Stimulated activated CD4-positive, alpha-beta T cell treated with anti-CD3 and anti-CD28 coated beads, Interleukin-15, amount 100 ng/mL, for 48 hours (primary cell): ENCODE measurements at regions not wholly inside any gene's neighbourhood (a gene's known extent, or its start where the extent isn't known, plus 50 kb on each side); places are given as distances from the start of the nearest gene placed in this dataset.
"Not testable (repeated sequence)": the region's sequence is repeated elsewhere in the genome, so short reads cannot be mapped to it uniquely, and the experiment has no call there.

Experiments used
- DNase-seq, 2 donors: peaks; one replicate each; pipeline ENCODE4 v3.0.0-alpha.2; 2020; ENCODE audit warnings: low read depth in 2 of 2

- DNase-seq: no peak
These were observed 634.9 kb downstream of the FSCB start for GRCh38 chr14:43872222-43872621.

GRCh38 chr14:43858981-43859380 lies 648.1 kb downstream of the FSCB start:
- no peak for DNase-seq

GRCh38 chr14:43855556-43855955 lies 651.5 kb downstream of the FSCB start:
- no peak for DNase-seq

- DNase-seq: no peak
These were observed 653.5 kb downstream of the FSCB start for GRCh38 chr14:43853541-43853940.

GRCh38 chr14:43803076-43803689 lies 703.9 kb downstream of the FSCB start:
- DNase-seq: no peak

- no peak for DNase-seq
These were observed 711.4 kb downstream of the FSCB start for GRCh38 chr14:43795600-43796228.

GRCh38 chr14:43793579-43793978 lies 713.5 kb downstream of the FSCB start:
- DNase-seq: no peak

GRCh38 chr14:43792980-43793379 lies 714.1 kb downstream of the FSCB start:
- DNase-seq: no peak

GRCh38 chr14:43790681-43791080 lies 716.4 kb downstream of the FSCB start:
- DNase-seq: no peak

- DNase-seq: no peak
These were observed 717.6 kb downstream of the FSCB start for GRCh38 chr14:43789458-43789857.

GRCh38 chr14:43786066-43786762 lies 720.9 kb downstream of the FSCB start:
- no peak for DNase-seq

- DNase-seq: not testable (repeated sequence)
These were observed 722.7 kb downstream of the FSCB start for GRCh38 chr14:43784432-43784831.

- DNase-seq: no peak
These were observed 728.0 kb downstream of the FSCB start for GRCh38 chr14:43778937-43779639.

- DNase-seq: no peak
These were observed 728.5 kb downstream of the FSCB start for GRCh38 chr14:43778570-43778936.

GRCh38 chr14:43765474-43765873 lies 741.6 kb downstream of the FSCB start:
- no peak for DNase-seq

- DNase-seq: no peak
These were observed 742.6 kb downstream of the FSCB start for GRCh38 chr14:43764433-43764832.

- no peak for DNase-seq
These were observed 751.4 kb downstream of the FSCB start for GRCh38 chr14:43755707-43756106.

GRCh38 chr14:43754838-43755237 lies 752.2 kb downstream of the FSCB start:
- no peak for DNase-seq

GRCh38 chr14:43745746-43746145 lies 761.3 kb downstream of the FSCB start:
- DNase-seq: no peak

GRCh38 chr14:43735932-43736331 lies 771.2 kb downstream of the FSCB start:
- no peak for DNase-seq

- DNase-seq: no peak
These were observed 777.9 kb downstream of the FSCB start for GRCh38 chr14:43729143-43729542.

GRCh38 chr14:43706900-43707299 lies 800.2 kb downstream of the FSCB start:
- no peak for DNase-seq
